Mucosa of rectum (tissue), 2 donors: ENCODE measurements at regions not wholly inside any gene's neighbourhood (a gene's known extent, or its start where the extent isn't known, plus 50 kb on each side); places are given as distances from the start of the nearest gene placed in this dataset.
A peak's percentile ranks its signal among the peaks of the same experiment; 100 is the strongest.

Experiments used
- H3K27ac ChIP-seq, 2 donors: one replicate each; pipeline ENCODE4 v1.7.0; 2013; ENCODE audit warnings: inconsistent platforms in 2 of 2, low read depth in 2 of 2, low read length in 2 of 2
- H3K27me3 ChIP-seq, 2 donors: one replicate each; pipeline ENCODE4 v1.7.0; 2013; ENCODE audit warnings: low read length in 2 of 2; ENCODE audit not compliant: control insufficient read depth in 2 of 2, insufficient read depth in 2 of 2
- H3K36me3 ChIP-seq, 2 donors: one replicate each; pipeline ENCODE4 v1.7.0; 2013; ENCODE audit warnings: low read length in 2 of 2; ENCODE audit not compliant: control insufficient read depth in 2 of 2, insufficient read depth in 2 of 2
- H3K4me1 ChIP-seq, 2 donors: one replicate each; pipeline ENCODE4 v1.7.0; 2013; ENCODE audit warnings: low read length in 2 of 2, mild to moderate bottlenecking in 1 of 2; ENCODE audit not compliant: control insufficient read depth in 2 of 2, insufficient read depth in 2 of 2
- H3K4me3 ChIP-seq, 2 donors: one replicate each; pipeline ENCODE4 v1.7.0; 2013; ENCODE audit warnings: low read length in 2 of 2
- H3K9ac ChIP-seq, 2 donors: one replicate each; pipeline ENCODE4 v1.7.0; 2013; ENCODE audit warnings: low read length in 2 of 2, low read depth in 1 of 2, mild to moderate bottlenecking in 1 of 2
- H3K9me3 ChIP-seq, 2 donors: one replicate each; pipeline ENCODE4 v1.7.0; 2013; ENCODE audit warnings: low read length in 2 of 2; ENCODE audit not compliant: control insufficient read depth in 2 of 2
- donor health status: healthy.
- donor health status: Normal muscosa, but diverticular disease.

- H3K27ac ChIP-seq: peak overlapping the region in 1 of 2 donors; percentile 24
- no peaks in the 10 kb centered on the region for H3K9me3 ChIP-seq
- no peaks in the 10 kb centered on the region for H3K27me3 ChIP-seq
- H3K4me1 ChIP-seq: peaks cover 0 to 2% of the 10 kb centered on the region in 2 donors
- H3K9ac ChIP-seq: no peak overlapping the region
- H3K4me3 ChIP-seq: no peak overlapping the region
- H3K36me3 ChIP-seq: no peaks in the 10 kb centered on the region
Observed at GRCh38 chr13:50715402-50716146, 127.9 kb downstream of the DLEU7 start.

GRCh38 chr13:50720861-50721671 lies 122.4 kb downstream of the DLEU7 start:
- Histone ChIP-seq H3K27me3 (no peaks in the 10 kb centered on the region), H3K27ac (no peak overlapping the region), H3K9ac (no peak overlapping the region), H3K36me3 (peaks cover 0 to 2% of the 10 kb centered on the region in 2 donors), H3K9me3 (no peaks in the 10 kb centered on the region), H3K4me1 (no peaks in the 10 kb centered on the region), H3K4me3 (no peak overlapping the region)

- H3K9ac ChIP-seq: no peak overlapping the region
- H3K27me3 ChIP-seq: no peaks in the 10 kb centered on the region
- H3K4me3 ChIP-seq: no peak overlapping the region
- no peak overlapping the region for H3K27ac ChIP-seq
- no peaks in the 10 kb centered on the region for H3K4me1 ChIP-seq
- H3K9me3 ChIP-seq: no peaks in the 10 kb centered on the region
- H3K36me3 ChIP-seq: peaks cover 0 to 2% of the 10 kb centered on the region in 2 donors
Observed at GRCh38 chr13:50721672-50721992, 121.9 kb downstream of the DLEU7 start.

- H3K27ac ChIP-seq: no peak overlapping the region
- no peak overlapping the region for H3K9ac ChIP-seq
- no peak overlapping the region for H3K4me3 ChIP-seq
- no peaks in the 10 kb centered on the region for H3K9me3 ChIP-seq
- H3K4me1 ChIP-seq: no peaks in the 10 kb centered on the region
- no peaks in the 10 kb centered on the region for H3K27me3 ChIP-seq
- H3K36me3 ChIP-seq: peaks cover 0 to 2% of the 10 kb centered on the region in 2 donors
Observed at GRCh38 chr13:50722440-50723125, 120.9 kb downstream of the DLEU7 start.

- Histone ChIP-seq H3K36me3 (peaks cover 0 to 2% of the 10 kb centered on the region in 2 donors), H3K27ac (no peak overlapping the region), H3K9me3 (no peaks in the 10 kb centered on the region), H3K4me1 (no peaks in the 10 kb centered on the region), H3K4me3 (no peak overlapping the region), H3K27me3 (no peaks in the 10 kb centered on the region), H3K9ac (no peak overlapping the region)
Observed at GRCh38 chr13:50724438-50724837, 119.1 kb downstream of the DLEU7 start.

GRCh38 chr13:50724913-50725312 lies 118.6 kb downstream of the DLEU7 start:
- Histone ChIP-seq H3K36me3 (peaks cover 0 to 2% of the 10 kb centered on the region in 2 donors), H3K4me1 (no peaks in the 10 kb centered on the region), H3K27me3 (no peaks in the 10 kb centered on the region), H3K27ac (no peak overlapping the region), H3K9me3 (no peaks in the 10 kb centered on the region), H3K4me3 (no peak overlapping the region), H3K9ac (no peak overlapping the region)

- Histone ChIP-seq H3K4me3 (no peak overlapping the region), H3K9ac (no peak overlapping the region), H3K36me3 (peaks cover 0 to 2% of the 10 kb centered on the region in 2 donors), H3K9me3 (no peaks in the 10 kb centered on the region), H3K27me3 (no peaks in the 10 kb centered on the region), H3K4me1 (no peaks in the 10 kb centered on the region), H3K27ac (no peak overlapping the region)
Observed at GRCh38 chr13:50726164-50726563, 117.3 kb downstream of the DLEU7 start.

GRCh38 chr13:50729177-50729576 lies 114.3 kb downstream of the DLEU7 start:
- no peak overlapping the region for H3K9ac ChIP-seq
- H3K4me1 ChIP-seq: no peaks in the 10 kb centered on the region
- no peak overlapping the region for H3K4me3 ChIP-seq
- H3K27me3 ChIP-seq: no peaks in the 10 kb centered on the region
- peaks cover 0 to 2% of the 10 kb centered on the region in 2 donors for H3K36me3 ChIP-seq
- H3K9me3 ChIP-seq: no peaks in the 10 kb centered on the region
- no peak overlapping the region for H3K27ac ChIP-seq

- no peak overlapping the region for H3K27ac ChIP-seq
- no peaks in the 10 kb centered on the region for H3K4me1 ChIP-seq
- H3K4me3 ChIP-seq: no peak overlapping the region
- no peak overlapping the region for H3K9ac ChIP-seq
- no peaks in the 10 kb centered on the region for H3K27me3 ChIP-seq
- no peaks in the 10 kb centered on the region for H3K9me3 ChIP-seq
- peaks cover 0 to 2% of the 10 kb centered on the region in 2 donors for H3K36me3 ChIP-seq
Observed at GRCh38 chr13:50730496-50731351, 112.8 kb downstream of the DLEU7 start.
